BLaER1 treated with 17β-estradiol and CSF1 and Interleukin-3, amounts not matched to agents 10 nM and 100 nM (cell line): ENCODE measurements at regions not wholly inside any gene's neighbourhood (a gene's known extent, or its start where the extent isn't known, plus 50 kb on each side); places are given as distances from the start of the nearest gene placed in this dataset.
"Not testable (repeated sequence)": the region's sequence is repeated elsewhere in the genome, so short reads cannot be mapped to it uniquely, and the experiment has no call there.

Experiments used
- H3K27ac ChIP-seq, 11 experiments: shearing (Covaris generic); formaldehyde crosslinking; 2 replicates each; pipeline ENCODE4 v1.8.1; 2022
- H3K27me3 ChIP-seq, 11 experiments: shearing (Covaris generic); formaldehyde crosslinking; 2 replicates each; pipeline ENCODE4 v1.8.1; 2022
- H3K36me3 ChIP-seq, 11 experiments: shearing (Covaris generic); formaldehyde crosslinking; 2 replicates each; pipeline ENCODE4 v1.8.1; 2022
- H3K4me1 ChIP-seq, 10 experiments: shearing (Covaris generic); formaldehyde crosslinking; 2 replicates each; pipeline ENCODE4 v1.8.1; 2022
- H3K4me2 ChIP-seq, 11 experiments: shearing (Covaris generic); formaldehyde crosslinking; 2 replicates each; pipeline ENCODE4 v1.8.1; 2022
- H3K4me3 ChIP-seq, 10 experiments: shearing (Covaris generic); formaldehyde crosslinking; 2 replicates each; pipeline ENCODE4 v1.8.1; 2022
- H3K9ac ChIP-seq, 11 experiments: shearing (Covaris generic); formaldehyde crosslinking; 2 replicates each; pipeline ENCODE4 v1.8.1; 2022
- H3K9me3 ChIP-seq, 11 experiments: shearing (Covaris generic); formaldehyde crosslinking; replicated peaks in 1 of 11; 2 replicates each; pipeline ENCODE4 v1.8.1; 2022
- H4K20me1 ChIP-seq, 11 experiments: shearing (Covaris generic); formaldehyde crosslinking; 2 replicates each; pipeline ENCODE4 v1.8.1; 2022
- Cebpa-rat ChIP-seq, 11 experiments: shearing (Covaris generic); IDR thresholded peaks; 2 replicates each; pipeline ENCODE4 v1.8.1; 2022

GRCh38 chr20:11484479-11484878 lies 433.2 kb upstream of the BTBD3 start:
- H3K36me3 ChIP-seq, result no peaks in the 10 kb centered on the region
- H3K9ac ChIP-seq, result no peak overlapping the region
- H3K27me3 ChIP-seq, result no peaks in the 10 kb centered on the region
- H3K27ac ChIP-seq, result no peak overlapping the region
- H3K4me1 ChIP-seq, result peaks cover 0 to 7% (median 0%) of the 10 kb centered on the region in 10 experiments; a peak in 6 of 20 replicates
- H3K4me2 ChIP-seq, result peak overlapping the region in 2 of 11 experiments; percentile 3 to 19; a peak in 1 of 22 replicates
- no peaks in the 10 kb centered on the region for H3K9me3 ChIP-seq
- H3K4me3 ChIP-seq, result no peak overlapping the region
- no peak for TF ChIP-seq Cebpa-rat (IDR thresholded peaks at IDR 0.05)
- H4K20me1 ChIP-seq, result no peaks in the 10 kb centered on the region

GRCh38 chr20:11492386-11492785 lies 425.3 kb upstream of the BTBD3 start:
- Histone ChIP-seq H3K27me3 (no peaks in the 10 kb centered on the region), H3K9ac (no peak overlapping the region), H3K4me3 (no peak overlapping the region), H4K20me1 (no peaks in the 10 kb centered on the region), H3K4me1 (no peaks in the 10 kb centered on the region), H3K9me3 (no peaks in the 10 kb centered on the region), H3K27ac (no peak overlapping the region), H3K36me3 (no peaks in the 10 kb centered on the region), H3K4me2 (no peak overlapping the region)
- TF ChIP-seq Cebpa-rat (IDR thresholded peaks at IDR 0.05), result no peak

- Histone ChIP-seq H3K4me2 (no peak overlapping the region), H3K9ac (no peak overlapping the region), H3K4me3 (no peak overlapping the region), H3K36me3 (no peaks in the 10 kb centered on the region), H3K27ac (no peak overlapping the region), H3K27me3 (no peaks in the 10 kb centered on the region), H3K9me3 (no peaks in the 10 kb centered on the region), H3K4me1 (no peaks in the 10 kb centered on the region), H4K20me1 (no peaks in the 10 kb centered on the region)
- no peak for TF ChIP-seq Cebpa-rat (IDR thresholded peaks at IDR 0.05)
Observed at GRCh38 chr20:11492846-11493245, 424.8 kb upstream of the BTBD3 start.

- TF ChIP-seq Cebpa-rat (IDR thresholded peaks at IDR 0.05), result no peak
- Histone ChIP-seq H3K4me1 (peaks cover 0 to 12% (median under 1%) of the 10 kb centered on the region in 10 experiments; a peak in 11 of 20 replicates), H4K20me1 (no peaks in the 10 kb centered on the region), H3K9ac (no peak overlapping the region), H3K9me3 (no peaks in the 10 kb centered on the region), H3K4me2 (no peak overlapping the region), H3K4me3 (no peak overlapping the region), H3K27me3 (no peaks in the 10 kb centered on the region), H3K36me3 (no peaks in the 10 kb centered on the region), H3K27ac (no peak overlapping the region)
Observed at GRCh38 chr20:11496380-11496779, 421.3 kb upstream of the BTBD3 start.

GRCh38 chr20:11497545-11497944 lies 420.1 kb upstream of the BTBD3 start:
- Histone ChIP-seq H3K36me3 (no peaks in the 10 kb centered on the region), H3K4me3 (no peak overlapping the region), H3K27me3 (no peaks in the 10 kb centered on the region), H3K4me1 (peaks cover 5 to 24% (median 11%) of the 10 kb centered on the region in 10 experiments; a peak in 15 of 20 replicates), H4K20me1 (no peaks in the 10 kb centered on the region), H3K4me2 (no peak overlapping the region), H3K27ac (no peak overlapping the region), H3K9ac (no peak overlapping the region), H3K9me3 (no peaks in the 10 kb centered on the region)
- no peak for TF ChIP-seq Cebpa-rat (IDR thresholded peaks at IDR 0.05)

GRCh38 chr20:11499101-11499634 lies 418.5 kb upstream of the BTBD3 start:
- Histone ChIP-seq H3K4me2 (no peak overlapping the region; a peak in 1 of 22 replicates), H3K9ac (no peak overlapping the region), H3K9me3 (no peaks in the 10 kb centered on the region), H3K36me3 (no peaks in the 10 kb centered on the region), H3K27ac (no peak overlapping the region), H3K27me3 (no peaks in the 10 kb centered on the region), H3K4me1 (peaks cover 5 to 30% (median 15%) of the 10 kb centered on the region in 10 experiments; a peak in 15 of 20 replicates), H4K20me1 (no peaks in the 10 kb centered on the region), H3K4me3 (no peak overlapping the region)
- TF ChIP-seq Cebpa-rat (IDR thresholded peaks at IDR 0.05), result no peak

- Histone ChIP-seq H3K27me3 (no peaks in the 10 kb centered on the region), H3K4me3 (no peak overlapping the region)
- 0 out of 22 replicates have a peak, but pooled peaks of 2 of the 11 experiments have one; percentile 13 to 41 for TF ChIP-seq Cebpa-rat (IDR thresholded peaks at IDR 0.05)
Observed at GRCh38 chr20:11502061-11502460, 415.6 kb upstream of the BTBD3 start.

GRCh38 chr20:11502671-11503070 lies 415.0 kb upstream of the BTBD3 start:
- Histone ChIP-seq H3K9ac (no peak overlapping the region), H3K4me3 (no peak overlapping the region), H3K9me3 (no peaks in the 10 kb centered on the region), H4K20me1 (no peaks in the 10 kb centered on the region), H3K27ac (peak overlapping the region in 7 of 11 experiments; percentile 13 to 59 (median 42); a peak in 10 of 22 replicates), H3K4me2 (peak overlapping the region in 6 of 11 experiments; percentile 17 to 65 (median 50); a peak in 12 of 22 replicates), H3K4me1 (peaks cover 5 to 30% (median 15%) of the 10 kb centered on the region in 10 experiments; a peak in 15 of 20 replicates), H3K36me3 (no peaks in the 10 kb centered on the region), H3K27me3 (no peaks in the 10 kb centered on the region)
- TF ChIP-seq Cebpa-rat (IDR thresholded peaks at IDR 0.05), result no peak

More at GRCh38 chr20:11502061-11502460, 415.6 kb upstream of the BTBD3 start:
- Histone ChIP-seq H3K4me1 (peaks cover 5 to 30% (median 15%) of the 10 kb centered on the region in 10 experiments; a peak in 15 of 20 replicates), H3K4me2 (peak overlapping the region; percentile 9 to 70 (median 52); a peak in 15 of 22 replicates), H3K9ac (no peak overlapping the region), H3K36me3 (no peaks in the 10 kb centered on the region), H4K20me1 (no peaks in the 10 kb centered on the region), H3K9me3 (no peaks in the 10 kb centered on the region), H3K27ac (peak overlapping the region in 5 of 11 experiments; percentile 27 to 58 (median 44); a peak in 7 of 22 replicates)

- Histone ChIP-seq H3K4me1 (no peaks in the 10 kb centered on the region), H4K20me1 (no peaks in the 10 kb centered on the region), H3K36me3 (no peaks in the 10 kb centered on the region), H3K27me3 (no peaks in the 10 kb centered on the region), H3K9me3 (peaks cover 0 to 10% (median 4%) of the 10 kb centered on the region in 11 experiments; a peak in 7 of 22 replicates), H3K4me2 (no peak overlapping the region), H3K27ac (no peak overlapping the region), H3K4me3 (no peak overlapping the region), H3K9ac (no peak overlapping the region)
- no peak for TF ChIP-seq Cebpa-rat (IDR thresholded peaks at IDR 0.05)
Observed at GRCh38 chr20:11509776-11510175, 407.9 kb upstream of the BTBD3 start.

- peaks cover 0 to 10% (median 4%) of the 10 kb centered on the region in 11 experiments; a peak in 7 of 22 replicates for H3K9me3 ChIP-seq
- no peaks in the 10 kb centered on the region for H4K20me1 ChIP-seq
- H3K27me3 ChIP-seq, result no peaks in the 10 kb centered on the region
- H3K36me3 ChIP-seq, result no peaks in the 10 kb centered on the region
- TF ChIP-seq Cebpa-rat (IDR thresholded peaks at IDR 0.05), result no peak
- H3K9ac ChIP-seq, result no peak overlapping the region
- H3K27ac ChIP-seq, result no peak overlapping the region
- H3K4me1 ChIP-seq, result no peaks in the 10 kb centered on the region
- H3K4me3 ChIP-seq, result no peak overlapping the region
- no peak overlapping the region for H3K4me2 ChIP-seq
Observed at GRCh38 chr20:11511821-11512220, 405.9 kb upstream of the BTBD3 start.

GRCh38 chr20:11513241-11513745 lies 404.4 kb upstream of the BTBD3 start:
- H4K20me1 ChIP-seq, H3K36me3 ChIP-seq, H3K9ac ChIP-seq, H3K4me3 ChIP-seq, H3K27ac ChIP-seq, H3K27me3 ChIP-seq, H3K4me1 ChIP-seq, H3K4me2 ChIP-seq: not testable (repeated sequence)
- H3K9me3 ChIP-seq, result peaks cover 0 to 10% (median 4%) of the 10 kb centered on the region in 11 experiments; a peak in 7 of 22 replicates
